ENCODE measurements at regions not wholly inside any gene's neighbourhood (a gene's known extent, or its start where the extent isn't known, plus 50 kb on each side); places are given as distances from the start of the nearest gene placed in this dataset.

DNA sequence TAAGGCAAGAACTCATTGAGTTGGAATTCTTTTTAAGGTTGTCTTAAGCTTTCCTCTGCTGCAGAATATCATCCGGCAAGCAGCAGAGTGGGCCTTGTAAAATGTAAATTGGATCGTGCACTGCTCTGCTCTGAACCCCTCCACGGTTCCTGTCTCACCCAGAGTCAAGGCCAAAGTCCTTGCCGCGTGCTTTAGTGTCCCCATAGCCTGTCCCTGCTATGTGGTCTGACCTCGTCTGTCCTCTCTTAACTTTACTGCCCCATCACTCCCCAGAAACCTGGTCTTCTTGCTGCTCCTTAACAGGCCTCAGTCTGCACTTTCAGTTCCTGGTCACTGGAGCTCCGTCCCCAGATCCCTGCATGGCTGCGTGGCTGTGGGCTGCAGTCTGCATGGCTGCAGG is 121.6 kb upstream of the SDK1 start:
- no peak for TF ChIP-seq CTCF (IDR thresholded peaks at IDR 0.05)
- TF ChIP-seq POLR2A (IDR thresholded peaks at IDR 0.05), result no peak
